Upper lobe of left lung (tissue), 6 donors: ENCODE measurements at regions not wholly inside any gene's neighbourhood (a gene's known extent, or its start where the extent isn't known, plus 50 kb on each side); places are given as distances from the start of the nearest gene placed in this dataset.

Experiments used
- ATAC-seq, 2 donors: fragments of 200-7000 bp; cut with Tn5 transposase; one replicate each; pipeline ENCODE4 v1.9.1; 2022; ENCODE audit warnings: mild to moderate bottlenecking in 2 of 2, moderate library complexity in 2 of 2; ENCODE audit not compliant: low FRiP score in 2 of 2
- DNase-seq, 2 donors: peaks; one replicate each; pipeline ENCODE4 v3.0.0-alpha.2; 2019 to 2020
- H3K27ac ChIP-seq, 4 donors: fragments of 200-600 bp; sonication (generic); one replicate each; pipeline ENCODE4 v1.5.1; 2016 to 2019
- H3K27me3 ChIP-seq, 4 donors: fragments of 200-600 bp; sonication (generic); one replicate each; pipeline ENCODE4 v1.5.1; 2017 to 2019
- H3K36me3 ChIP-seq, 4 donors: fragments of 200-600 bp; sonication (generic); one replicate each; pipeline ENCODE4 v1.5.1; 2016 to 2019
- H3K4me1 ChIP-seq, 4 donors: fragments of 200-600 bp; sonication (generic); one replicate each; pipeline ENCODE4 v1.5.1; 2018 to 2019
- H3K4me3 ChIP-seq, 4 donors: fragments of 200-600 bp; sonication (generic); one replicate each; pipeline ENCODE4 v1.5.1; 2017 to 2019; ENCODE audit warnings: mild to moderate bottlenecking in 2 of 4, moderate library complexity in 1 of 4
- H3K9me3 ChIP-seq, 4 donors: fragments of 200-600 bp; sonication (generic); one replicate each; pipeline ENCODE4 v1.5.1; 2018 to 2019
- EP300 ChIP-seq, 4 donors: sonication (generic); formaldehyde crosslinking; IDR thresholded peaks; one replicate each; pipeline ENCODE4 v1.5.1; 2017; ENCODE audit warnings: antibody characterized with exemption in 4 of 4, control low read depth in 2 of 4
- POLR2A ChIP-seq, 4 donors: fragments of 450-650 bp; IDR thresholded peaks; one replicate each; pipeline ENCODE4 v1.5.1; 2016 to 2017; ENCODE audit warnings: antibody characterized with exemption in 4 of 4, mild to moderate bottlenecking in 2 of 4
- POLR2AphosphoS5 ChIP-seq, 2 donors: sonication (generic); formaldehyde crosslinking; IDR thresholded peaks; one replicate each; pipeline ENCODE4 v1.5.1; 2017; ENCODE audit warnings: antibody characterized with exemption in 2 of 2
- WGBS, 2 donors: methylation state at CpG; one replicate each; pipeline ENCODE4 v1.1.5; 2017 to 2018; 5-methylcytosine and 5-hydroxymethylcytosine counted together
- TF ChIP-seq, protein P1 (sequence below), 6 experiments: fragments of 450-650 bp in 4 of 6; fragments of 200-600 bp in 2 of 6; sonication (generic) in 2 of 6; IDR thresholded peaks; one replicate each; pipeline ENCODE4 v1.5.1; 2016 to 2019; ENCODE audit warnings: antibody characterized with exemption in 6 of 6
- donor health status: DM: no; HTN: no; CAD: no; lungs with moderate emphysema.
- donor health status: DM: no; HTN: yes; CAD: no; lungs with severe emphysema.

DNA sequence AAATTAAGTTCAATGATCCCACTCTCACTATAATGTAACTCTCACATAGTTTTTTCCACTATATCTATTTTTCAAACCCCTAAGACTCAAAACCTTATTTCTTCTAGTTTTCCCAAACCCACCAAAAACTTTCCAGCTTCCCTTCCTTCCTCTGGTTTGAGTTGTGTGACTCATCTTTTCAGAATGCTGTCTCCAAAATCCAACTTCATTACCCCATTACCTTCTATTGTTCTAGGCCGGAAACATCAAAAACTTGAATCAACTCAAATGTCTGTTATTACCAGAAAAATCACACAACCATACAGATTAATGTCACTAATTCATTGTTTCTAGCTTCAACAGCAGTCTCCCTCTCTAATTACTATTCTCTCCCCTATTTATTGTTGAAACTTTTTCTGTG lies 1090.3 kb downstream of the HACE1 start:
- TF ChIP-seq POLR2AphosphoS5 (IDR thresholded peaks at IDR 0.05), result no peak
- TF ChIP-seq, protein P1, sequence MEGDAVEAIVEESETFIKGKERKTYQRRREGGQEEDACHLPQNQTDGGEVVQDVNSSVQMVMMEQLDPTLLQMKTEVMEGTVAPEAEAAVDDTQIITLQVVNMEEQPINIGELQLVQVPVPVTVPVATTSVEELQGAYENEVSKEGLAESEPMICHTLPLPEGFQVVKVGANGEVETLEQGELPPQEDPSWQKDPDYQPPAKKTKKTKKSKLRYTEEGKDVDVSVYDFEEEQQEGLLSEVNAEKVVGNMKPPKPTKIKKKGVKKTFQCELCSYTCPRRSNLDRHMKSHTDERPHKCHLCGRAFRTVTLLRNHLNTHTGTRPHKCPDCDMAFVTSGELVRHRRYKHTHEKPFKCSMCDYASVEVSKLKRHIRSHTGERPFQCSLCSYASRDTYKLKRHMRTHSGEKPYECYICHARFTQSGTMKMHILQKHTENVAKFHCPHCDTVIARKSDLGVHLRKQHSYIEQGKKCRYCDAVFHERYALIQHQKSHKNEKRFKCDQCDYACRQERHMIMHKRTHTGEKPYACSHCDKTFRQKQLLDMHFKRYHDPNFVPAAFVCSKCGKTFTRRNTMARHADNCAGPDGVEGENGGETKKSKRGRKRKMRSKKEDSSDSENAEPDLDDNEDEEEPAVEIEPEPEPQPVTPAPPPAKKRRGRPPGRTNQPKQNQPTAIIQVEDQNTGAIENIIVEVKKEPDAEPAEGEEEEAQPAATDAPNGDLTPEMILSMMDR (IDR thresholded peaks at IDR 0.05), result no peak
- Histone ChIP-seq H3K9me3 (no peaks in the 10 kb centered on the region), H3K27ac (no peak overlapping the region), H3K36me3 (no peaks in the 10 kb centered on the region), H3K4me3 (no peak overlapping the region), H3K27me3 (no peaks in the 10 kb centered on the region), H3K4me1 (no peaks in the 10 kb centered on the region)
- ATAC-seq, result no peak
- WGBS, 2 donors, result 89 to 94% methylated on average over 1 of the region's 1 CpG
- no peak for DNase-seq

DNA sequence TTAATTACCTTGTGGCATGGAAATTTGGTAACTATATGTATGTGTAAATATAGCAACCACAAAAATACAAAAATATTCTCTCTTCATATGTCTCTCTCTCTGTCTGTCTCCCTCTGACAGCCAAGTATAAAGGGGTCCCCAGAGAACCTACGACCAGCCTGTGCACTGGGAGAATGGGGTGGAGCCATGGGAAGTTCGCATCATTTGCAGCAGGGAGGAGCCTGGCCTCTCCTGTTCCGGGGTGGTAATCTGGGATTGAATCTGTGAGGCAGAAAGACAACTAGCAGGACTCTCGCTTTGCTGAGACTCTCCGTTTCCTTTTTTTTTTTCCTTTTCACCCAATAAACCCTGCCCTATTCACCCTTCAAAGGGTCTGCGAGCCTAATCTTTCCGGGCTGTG lies 1109.1 kb downstream of the HACE1 start:
- Histone ChIP-seq H3K27me3 (no peaks in the 10 kb centered on the region), H3K4me1 (no peaks in the 10 kb centered on the region), H3K9me3 (no peaks in the 10 kb centered on the region), H3K27ac (no peak overlapping the region), H3K36me3 (no peaks in the 10 kb centered on the region), H3K4me3 (no peak overlapping the region)
- no peak for DNase-seq
- WGBS, 2 donors, result 60 to 61% methylated on average over 7 of the region's 7 CpGs
- TF ChIP-seq, protein P1 (IDR thresholded peaks at IDR 0.05), result no peak
- TF ChIP-seq POLR2AphosphoS5 (IDR thresholded peaks at IDR 0.05), result no peak
- TF ChIP-seq POLR2A (IDR thresholded peaks at IDR 0.05), result no peak
- no peak for TF ChIP-seq EP300 (IDR thresholded peaks at IDR 0.05)
- no peak for ATAC-seq

DNA sequence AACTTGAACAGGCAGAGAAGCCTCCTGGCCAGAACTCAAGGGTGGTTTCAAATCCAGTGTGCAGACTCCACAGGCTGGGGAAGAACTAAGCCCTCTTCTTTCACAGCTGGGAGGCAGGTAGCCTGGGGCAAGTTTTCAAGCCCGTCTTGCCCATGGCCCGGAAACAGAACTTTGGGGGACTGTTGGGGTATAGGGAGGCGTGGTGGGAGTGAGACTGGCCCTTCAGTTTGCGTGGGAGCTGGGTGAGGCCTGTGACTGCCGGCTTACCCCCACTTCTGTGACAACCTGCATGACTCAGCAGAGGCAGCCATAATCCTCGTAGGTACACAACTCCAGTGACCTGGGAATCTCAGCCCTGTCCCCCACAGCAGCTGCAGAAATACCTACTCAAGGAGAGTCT lies 1125.7 kb downstream of the HACE1 start:
- Histone ChIP-seq H3K9me3 (no peaks in the 10 kb centered on the region), H3K4me3 (no peak overlapping the region), H3K36me3 (no peaks in the 10 kb centered on the region), H3K4me1 (no peaks in the 10 kb centered on the region), H3K27ac (no peak overlapping the region), H3K27me3 (no peaks in the 10 kb centered on the region)
- TF ChIP-seq POLR2AphosphoS5 (IDR thresholded peaks at IDR 0.05), result no peak
- TF ChIP-seq POLR2A (IDR thresholded peaks at IDR 0.05), result no peak
- TF ChIP-seq, protein P1 (IDR thresholded peaks at IDR 0.05), result no peak
- no peak for TF ChIP-seq EP300 (IDR thresholded peaks at IDR 0.05)
- no peak for ATAC-seq
- DNase-seq, result peak in 1 of 2 donors; percentile 5
- 85 to 100% methylated on average over 1 to 6 of the region's 6 CpGs for WGBS, 2 donors

DNA sequence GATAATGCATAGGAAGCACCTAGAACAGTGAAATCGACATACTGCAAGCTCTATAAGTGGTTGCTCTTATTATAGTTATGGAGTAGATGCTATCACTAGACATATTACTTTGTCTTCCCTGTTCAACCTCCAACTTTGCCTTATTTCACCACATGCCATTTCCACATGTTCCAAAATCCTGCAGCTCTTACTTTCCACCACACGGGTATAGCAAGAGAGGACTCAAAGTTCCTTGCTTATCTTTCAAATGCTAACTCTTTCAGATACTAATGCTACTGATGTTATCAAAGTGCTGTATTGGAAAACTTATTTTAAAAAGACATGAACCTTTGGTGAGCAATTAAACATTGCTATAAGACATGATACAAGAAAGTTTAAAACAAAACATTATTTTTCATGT lies 1130.1 kb downstream of the HACE1 start:
- DNase-seq, result no peak
- Histone ChIP-seq H3K4me1 (no peaks in the 10 kb centered on the region), H3K27ac (no peak overlapping the region)

More for the DNA sequence above, 1130.1 kb downstream of the HACE1 start:
- TF ChIP-seq EP300 (IDR thresholded peaks at IDR 0.05) (no peak), POLR2A (IDR thresholded peaks at IDR 0.05) (no peak), POLR2AphosphoS5 (IDR thresholded peaks at IDR 0.05) (no peak)
- TF ChIP-seq, protein P1 (IDR thresholded peaks at IDR 0.05), result no peak
- Histone ChIP-seq H3K36me3 (no peaks in the 10 kb centered on the region), H3K9me3 (no peaks in the 10 kb centered on the region), H3K4me3 (no peak overlapping the region), H3K27me3 (no peaks in the 10 kb centered on the region)
- ATAC-seq, result no peak
- 61 to 71% methylated on average over 2 of the region's 2 CpGs for WGBS, 2 donors
